ENCODE measurements at regions not wholly inside any gene's neighbourhood (a gene's known extent, or its start where the extent isn't known, plus 50 kb on each side); places are given as distances from the start of the nearest gene placed in this dataset.

- no peak for TF ChIP-seq CTCF (conservative IDR thresholded peaks at IDR 0.05; ENCODE audit: low read depth, low read length)
- no peak for TF ChIP-seq EZH2 (IDR thresholded peaks at IDR 0.05; ENCODE audit: borderline replicate concordance, low read depth, low read length, poor library complexity, severe bottlenecking)
Measured at GRCh38 chr1:244968881-244969280, 104.5 kb upstream of the HNRNPU start.
